ENCODE measurements at regions not wholly inside any gene's neighbourhood (a gene's known extent, or its start where the extent isn't known, plus 50 kb on each side); places are given as distances from the start of the nearest gene placed in this dataset.

DNA sequence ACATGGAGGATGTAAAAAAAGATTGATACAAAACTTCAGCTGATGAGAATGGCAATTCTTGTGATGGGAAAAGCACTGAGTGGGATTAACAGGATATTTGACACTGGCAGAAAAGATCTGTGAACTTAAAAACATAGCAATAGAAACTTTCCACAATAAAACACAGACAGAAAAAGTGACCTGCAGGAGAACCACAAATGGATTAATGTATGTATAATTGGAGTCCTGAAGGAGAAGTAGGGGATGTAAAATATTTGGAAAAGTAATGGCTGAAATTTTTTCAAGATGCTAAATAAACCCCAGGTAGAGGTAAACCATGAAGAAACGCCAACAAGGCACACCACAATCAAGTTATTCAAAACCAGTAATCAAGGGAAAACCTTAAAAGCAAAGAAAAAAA lies 130.8 kb upstream of the C14orf180 start:
- TF ChIP-seq, protein P1, sequence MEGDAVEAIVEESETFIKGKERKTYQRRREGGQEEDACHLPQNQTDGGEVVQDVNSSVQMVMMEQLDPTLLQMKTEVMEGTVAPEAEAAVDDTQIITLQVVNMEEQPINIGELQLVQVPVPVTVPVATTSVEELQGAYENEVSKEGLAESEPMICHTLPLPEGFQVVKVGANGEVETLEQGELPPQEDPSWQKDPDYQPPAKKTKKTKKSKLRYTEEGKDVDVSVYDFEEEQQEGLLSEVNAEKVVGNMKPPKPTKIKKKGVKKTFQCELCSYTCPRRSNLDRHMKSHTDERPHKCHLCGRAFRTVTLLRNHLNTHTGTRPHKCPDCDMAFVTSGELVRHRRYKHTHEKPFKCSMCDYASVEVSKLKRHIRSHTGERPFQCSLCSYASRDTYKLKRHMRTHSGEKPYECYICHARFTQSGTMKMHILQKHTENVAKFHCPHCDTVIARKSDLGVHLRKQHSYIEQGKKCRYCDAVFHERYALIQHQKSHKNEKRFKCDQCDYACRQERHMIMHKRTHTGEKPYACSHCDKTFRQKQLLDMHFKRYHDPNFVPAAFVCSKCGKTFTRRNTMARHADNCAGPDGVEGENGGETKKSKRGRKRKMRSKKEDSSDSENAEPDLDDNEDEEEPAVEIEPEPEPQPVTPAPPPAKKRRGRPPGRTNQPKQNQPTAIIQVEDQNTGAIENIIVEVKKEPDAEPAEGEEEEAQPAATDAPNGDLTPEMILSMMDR (IDR thresholded peaks at IDR 0.05): no peak
- no peak for TF ChIP-seq POLR2A (IDR thresholded peaks at IDR 0.05)

Measured in adrenal gland (tissue), 5 donors.